K562 (cell line): ENCODE measurements at regions not wholly inside any gene's neighbourhood (a gene's known extent, or its start where the extent isn't known, plus 50 kb on each side); places are given as distances from the start of the nearest gene placed in this dataset.

Source experiments
- ARID1B ChIP-seq: fragments of 450-650 bp; IDR thresholded peaks from 2 replicates; pipeline ENCODE4 v1.6.1; 2016; ENCODE audit warnings: antibody characterized with exemption, mild to moderate bottlenecking, inconsistent platforms
- CBFA2T3 ChIP-seq: fragments of 450-650 bp; IDR thresholded peaks from 2 replicates; pipeline ENCODE4 v1.6.1; 2017
- CHD1 ChIP-seq: fragments of 200-600 bp; sonication (generic); IDR thresholded peaks from one replicate; pipeline ENCODE4 v1.6.1; 2012; ENCODE audit warnings: mild to moderate bottlenecking, moderate library complexity, low read length, inconsistent platforms
- GATA2 ChIP-seq: sonication (generic); formaldehyde crosslinking; IDR thresholded peaks from 2 replicates; pipeline ENCODE4 v1.4.0; 2020; ENCODE audit warnings: mild to moderate bottlenecking, missing genetic modification reagents
- GTF2E2 ChIP-seq: fragments of 200-800 bp; sonication (Bioruptor generic); IDR thresholded peaks from 2 replicates; pipeline ENCODE4 v1.6.1; 2016; ENCODE audit warnings: missing genetic modification characterization, missing compliant biosample characterization
- HNRNPK ChIP-seq: fragments of 200-400 bp; formaldehyde crosslinking; IDR thresholded peaks from one replicate; pipeline ENCODE4 v1.6.1; 2018; ENCODE audit warnings: mild to moderate bottlenecking, low read depth, low read length; ENCODE audit not compliant: poor library complexity, severe bottlenecking
- JUND ChIP-seq, 2 experiments: IDR thresholded peaks; 2 replicates in 1 of 2; 3 replicates in 1 of 2; pipeline ENCODE4 v1.6.1; 2011; ENCODE audit warnings: borderline replicate concordance in 2 of 2, low read depth in 2 of 2, low read length in 2 of 2, improper control_type of control experiment in 1 of 2, missing biosample characterization in 1 of 2, missing genetic modification characterization in 1 of 2, missing genetic modification reagents in 1 of 2
- NFYB ChIP-seq: IDR thresholded peaks from 2 replicates; pipeline ENCODE4 v1.6.1; 2011; ENCODE audit warnings: mild to moderate bottlenecking, moderate library complexity; ENCODE audit not compliant: insufficient read length; ENCODE audit errors: extremely low read depth
- RBM15 ChIP-seq: fragments of 200-400 bp; formaldehyde crosslinking; IDR thresholded peaks from 2 replicates; pipeline ENCODE4 v1.6.1; 2018; ENCODE audit warnings: mild to moderate bottlenecking, low read length, moderate library complexity; ENCODE audit not compliant: insufficient read depth
- SMAD3 ChIP-seq: fragments of 450-650 bp; formaldehyde crosslinking; conservative IDR thresholded peaks from 2 replicates; pipeline ENCODE4 v1.4.0; 2020; ENCODE audit warnings: mild to moderate bottlenecking
- SPI1 ChIP-seq: IDR thresholded peaks from 2 replicates; pipeline ENCODE4 v1.6.1; 2011; ENCODE audit warnings: low read depth, low read length, control low read depth, borderline replicate concordance
- ZNF239 ChIP-seq: fragments of 250-450 bp; sonication (Bioruptor Pico); IDR thresholded peaks from 2 replicates; pipeline ENCODE4 v1.4.0; 2020; ENCODE audit warnings: mild to moderate bottlenecking
- ZNF764 ChIP-seq: fragments of 250-450 bp; sonication (Bioruptor Pico); IDR thresholded peaks from 2 replicates; pipeline ENCODE4 v1.4.0; 2020; ENCODE audit warnings: low read depth, mild to moderate bottlenecking, moderate library complexity
- TF ChIP-seq, protein P1 (sequence below): sonication (generic); formaldehyde crosslinking; IDR thresholded peaks from 2 replicates; pipeline ENCODE4 v1.8.0; 2023; ENCODE audit warnings: missing genetic modification reagents, mild to moderate bottlenecking, borderline replicate concordance
- TF ChIP-seq, protein P2 (sequence below): fragments of 200-800 bp; sonication (Bioruptor generic); IDR thresholded peaks from 2 replicates; pipeline ENCODE4 v1.6.1; 2017; ENCODE audit warnings: missing genetic modification characterization, missing compliant biosample characterization
- TF ChIP-seq, protein P3 (sequence below), 2 experiments: IDR thresholded peaks; 2 replicates each; pipeline ENCODE4 v1.6.1; 2011; ENCODE audit warnings: borderline replicate concordance in 1 of 2, control low read depth in 1 of 2, low read depth in 1 of 2, low read length in 1 of 2, mild to moderate bottlenecking in 1 of 2, mixed read lengths in 1 of 2, moderate library complexity in 1 of 2; ENCODE audit not compliant: insufficient read depth in 1 of 2, insufficient read length in 1 of 2, poor library complexity in 1 of 2, severe bottlenecking in 1 of 2; ENCODE audit errors: extremely low read depth in 1 of 2
- TF ChIP-seq, protein P4 (sequence below): fragments of 450-650 bp; IDR thresholded peaks from 2 replicates; pipeline ENCODE4 v1.6.1; 2014; ENCODE audit warnings: low read depth, mild to moderate bottlenecking, moderate library complexity, borderline replicate concordance

DNA sequence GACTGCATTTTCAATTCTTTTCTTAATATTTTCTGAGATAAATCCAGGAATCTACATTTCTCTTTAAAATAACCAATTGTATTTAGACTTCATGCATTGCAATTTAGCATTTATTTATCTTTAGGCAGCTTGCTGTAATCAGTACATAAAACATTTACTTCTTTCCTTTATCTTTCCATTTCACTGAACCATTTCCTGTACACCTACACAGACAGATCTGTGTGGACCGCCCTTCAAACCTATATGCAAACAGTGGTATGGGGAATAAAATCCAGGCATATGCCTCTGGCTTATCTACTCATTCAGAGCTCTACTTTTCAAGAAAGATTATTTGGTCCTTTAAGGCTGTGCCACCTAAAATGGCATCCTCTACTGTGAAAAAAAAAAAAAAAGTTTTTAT, 640.0 kb downstream of the MAT2B start (continued):
- TF ChIP-seq, protein P1, sequence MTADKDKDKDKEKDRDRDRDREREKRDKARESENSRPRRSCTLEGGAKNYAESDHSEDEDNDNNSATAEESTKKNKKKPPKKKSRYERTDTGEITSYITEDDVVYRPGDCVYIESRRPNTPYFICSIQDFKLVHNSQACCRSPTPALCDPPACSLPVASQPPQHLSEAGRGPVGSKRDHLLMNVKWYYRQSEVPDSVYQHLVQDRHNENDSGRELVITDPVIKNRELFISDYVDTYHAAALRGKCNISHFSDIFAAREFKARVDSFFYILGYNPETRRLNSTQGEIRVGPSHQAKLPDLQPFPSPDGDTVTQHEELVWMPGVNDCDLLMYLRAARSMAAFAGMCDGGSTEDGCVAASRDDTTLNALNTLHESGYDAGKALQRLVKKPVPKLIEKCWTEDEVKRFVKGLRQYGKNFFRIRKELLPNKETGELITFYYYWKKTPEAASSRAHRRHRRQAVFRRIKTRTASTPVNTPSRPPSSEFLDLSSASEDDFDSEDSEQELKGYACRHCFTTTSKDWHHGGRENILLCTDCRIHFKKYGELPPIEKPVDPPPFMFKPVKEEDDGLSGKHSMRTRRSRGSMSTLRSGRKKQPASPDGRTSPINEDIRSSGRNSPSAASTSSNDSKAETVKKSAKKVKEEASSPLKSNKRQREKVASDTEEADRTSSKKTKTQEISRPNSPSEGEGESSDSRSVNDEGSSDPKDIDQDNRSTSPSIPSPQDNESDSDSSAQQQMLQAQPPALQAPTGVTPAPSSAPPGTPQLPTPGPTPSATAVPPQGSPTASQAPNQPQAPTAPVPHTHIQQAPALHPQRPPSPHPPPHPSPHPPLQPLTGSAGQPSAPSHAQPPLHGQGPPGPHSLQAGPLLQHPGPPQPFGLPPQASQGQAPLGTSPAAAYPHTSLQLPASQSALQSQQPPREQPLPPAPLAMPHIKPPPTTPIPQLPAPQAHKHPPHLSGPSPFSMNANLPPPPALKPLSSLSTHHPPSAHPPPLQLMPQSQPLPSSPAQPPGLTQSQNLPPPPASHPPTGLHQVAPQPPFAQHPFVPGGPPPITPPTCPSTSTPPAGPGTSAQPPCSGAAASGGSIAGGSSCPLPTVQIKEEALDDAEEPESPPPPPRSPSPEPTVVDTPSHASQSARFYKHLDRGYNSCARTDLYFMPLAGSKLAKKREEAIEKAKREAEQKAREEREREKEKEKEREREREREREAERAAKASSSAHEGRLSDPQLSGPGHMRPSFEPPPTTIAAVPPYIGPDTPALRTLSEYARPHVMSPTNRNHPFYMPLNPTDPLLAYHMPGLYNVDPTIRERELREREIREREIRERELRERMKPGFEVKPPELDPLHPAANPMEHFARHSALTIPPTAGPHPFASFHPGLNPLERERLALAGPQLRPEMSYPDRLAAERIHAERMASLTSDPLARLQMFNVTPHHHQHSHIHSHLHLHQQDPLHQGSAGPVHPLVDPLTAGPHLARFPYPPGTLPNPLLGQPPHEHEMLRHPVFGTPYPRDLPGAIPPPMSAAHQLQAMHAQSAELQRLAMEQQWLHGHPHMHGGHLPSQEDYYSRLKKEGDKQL (CRISPR knock-in tag), result no peak
- TF ChIP-seq ZNF239 (CRISPR knock-in tag) (no peak), ZNF764 (no peak), RBM15 (no peak), GATA2 (CRISPR knock-in tag) (no peak), CHD1 (no peak), SPI1 (no peak), CBFA2T3 (peak; percentile 77), JUND (IDR thresholded peaks at IDR 0.05; ENCODE audit: borderline replicate concordance, low read depth, low read length) (no peak), JUND (tag; IDR thresholded peaks at IDR 0.05; ENCODE audit: borderline replicate concordance, low read depth, low read length) (no peak), NFYB (no peak), ARID1B (peak; percentile 34; the same call in 1 of the 2 replicates), GTF2E2 (tag) (no peak), HNRNPK (no peak), SMAD3 (CRISPR knock-in tag) (no peak)
- TF ChIP-seq, protein P2, sequence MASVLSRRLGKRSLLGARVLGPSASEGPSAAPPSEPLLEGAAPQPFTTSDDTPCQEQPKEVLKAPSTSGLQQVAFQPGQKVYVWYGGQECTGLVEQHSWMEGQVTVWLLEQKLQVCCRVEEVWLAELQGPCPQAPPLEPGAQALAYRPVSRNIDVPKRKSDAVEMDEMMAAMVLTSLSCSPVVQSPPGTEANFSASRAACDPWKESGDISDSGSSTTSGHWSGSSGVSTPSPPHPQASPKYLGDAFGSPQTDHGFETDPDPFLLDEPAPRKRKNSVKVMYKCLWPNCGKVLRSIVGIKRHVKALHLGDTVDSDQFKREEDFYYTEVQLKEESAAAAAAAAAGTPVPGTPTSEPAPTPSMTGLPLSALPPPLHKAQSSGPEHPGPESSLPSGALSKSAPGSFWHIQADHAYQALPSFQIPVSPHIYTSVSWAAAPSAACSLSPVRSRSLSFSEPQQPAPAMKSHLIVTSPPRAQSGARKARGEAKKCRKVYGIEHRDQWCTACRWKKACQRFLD, result no peak
- TF ChIP-seq, protein P3, sequence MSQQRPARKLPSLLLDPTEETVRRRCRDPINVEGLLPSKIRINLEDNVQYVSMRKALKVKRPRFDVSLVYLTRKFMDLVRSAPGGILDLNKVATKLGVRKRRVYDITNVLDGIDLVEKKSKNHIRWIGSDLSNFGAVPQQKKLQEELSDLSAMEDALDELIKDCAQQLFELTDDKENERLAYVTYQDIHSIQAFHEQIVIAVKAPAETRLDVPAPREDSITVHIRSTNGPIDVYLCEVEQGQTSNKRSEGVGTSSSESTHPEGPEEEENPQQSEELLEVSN (IDR thresholded peaks at IDR 0.05; ENCODE audit: borderline replicate concordance in 1 of 2, extremely low read depth in 1 of 2, insufficient read depth in 1 of 2, insufficient read length in 1 of 2, low read depth in 1 of 2, low read length in 1 of 2, poor library complexity in 1 of 2, severe bottlenecking in 1 of 2), result no peak
- TF ChIP-seq, protein P4, sequence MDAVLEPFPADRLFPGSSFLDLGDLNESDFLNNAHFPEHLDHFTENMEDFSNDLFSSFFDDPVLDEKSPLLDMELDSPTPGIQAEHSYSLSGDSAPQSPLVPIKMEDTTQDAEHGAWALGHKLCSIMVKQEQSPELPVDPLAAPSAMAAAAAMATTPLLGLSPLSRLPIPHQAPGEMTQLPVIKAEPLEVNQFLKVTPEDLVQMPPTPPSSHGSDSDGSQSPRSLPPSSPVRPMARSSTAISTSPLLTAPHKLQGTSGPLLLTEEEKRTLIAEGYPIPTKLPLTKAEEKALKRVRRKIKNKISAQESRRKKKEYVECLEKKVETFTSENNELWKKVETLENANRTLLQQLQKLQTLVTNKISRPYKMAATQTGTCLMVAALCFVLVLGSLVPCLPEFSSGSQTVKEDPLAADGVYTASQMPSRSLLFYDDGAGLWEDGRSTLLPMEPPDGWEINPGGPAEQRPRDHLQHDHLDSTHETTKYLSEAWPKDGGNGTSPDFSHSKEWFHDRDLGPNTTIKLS, result no peak
